DOHH2 (cell line): ENCODE measurements at regions not wholly inside any gene's neighbourhood (a gene's known extent, or its start where the extent isn't known, plus 50 kb on each side); places are given as distances from the start of the nearest gene placed in this dataset.

Experiments
- H3F3A ChIP-seq: fragments of 200-600 bp; sonication (generic), shearing (Covaris generic); 2 replicates; pipeline ENCODE4 v1.6.0; 2016; ENCODE audit warnings: antibody characterized with exemption, mild to moderate bottlenecking; ENCODE audit not compliant: control insufficient read depth, insufficient read depth
- H3K27ac ChIP-seq: fragments of 200-600 bp; sonication (generic); 2 replicates; pipeline ENCODE4 v1.5.1; 2014; ENCODE audit warnings: low read depth, mild to moderate bottlenecking, low read length, moderate library complexity
- H3K27me3 ChIP-seq: fragments of 200-600 bp; sonication (generic); 2 replicates; pipeline ENCODE4 v1.6.1; 2014; ENCODE audit warnings: mild to moderate bottlenecking, low read length, mixed read lengths; ENCODE audit not compliant: control insufficient read depth
- H3K36me3 ChIP-seq: fragments of 200-600 bp; sonication (generic); 2 replicates; pipeline ENCODE4 v1.6.1; 2014; ENCODE audit warnings: mild to moderate bottlenecking, low read length, moderate library complexity, mixed read lengths; ENCODE audit not compliant: control insufficient read depth
- H3K4me1 ChIP-seq: fragments of 200-600 bp; sonication (generic); 2 replicates; pipeline ENCODE4 v1.6.1; 2014; ENCODE audit warnings: mild to moderate bottlenecking, low read length, mixed read lengths; ENCODE audit not compliant: control insufficient read depth
- H3K4me2 ChIP-seq: fragments of 200-600 bp; sonication (generic); 2 replicates; pipeline ENCODE4 v1.6.0; 2014; ENCODE audit warnings: mild to moderate bottlenecking, low read length, moderate library complexity
- H3K4me3 ChIP-seq: fragments of 200-600 bp; sonication (generic); 2 replicates; pipeline ENCODE4 v1.5.1; 2014; ENCODE audit warnings: mild to moderate bottlenecking, low read length, mixed read lengths
- H3K79me2 ChIP-seq: fragments of 200-600 bp; sonication (generic); 2 replicates; pipeline ENCODE4 v1.6.1; 2014; ENCODE audit warnings: mild to moderate bottlenecking, low read length, mixed read lengths; ENCODE audit not compliant: control insufficient read depth
- H3K9me2 ChIP-seq: fragments of 200-600 bp; sonication (generic); replicated peaks from 2 replicates; pipeline ENCODE4 v1.6.1; 2014; ENCODE audit warnings: mild to moderate bottlenecking, low read length, mixed read lengths; ENCODE audit not compliant: control insufficient read depth
- H3K9me3 ChIP-seq: fragments of 200-600 bp; sonication (generic); 2 replicates; pipeline ENCODE4 v1.6.1; 2014; ENCODE audit warnings: antibody characterized with exemption, low read length, mixed read lengths; ENCODE audit not compliant: control insufficient read depth, insufficient read depth
- H4K20me1 ChIP-seq: fragments of 200-600 bp; sonication (generic); 2 replicates; pipeline ENCODE4 v1.6.0; 2014; ENCODE audit warnings: low read depth, mild to moderate bottlenecking, antibody characterized with exemption, low read length, moderate library complexity; ENCODE audit not compliant: control insufficient read depth, insufficient read depth
- CTCF ChIP-seq: fragments of 200-600 bp; sonication (generic); IDR thresholded peaks from one replicate; pipeline ENCODE4 v1.5.1; 2014; ENCODE audit warnings: antibody characterized with exemption, mild to moderate bottlenecking, low read depth, low read length; ENCODE audit not compliant: poor library complexity, severe bottlenecking
- EZH2phosphoT487 ChIP-seq: fragments of 200-600 bp; sonication (generic); IDR thresholded peaks from 2 replicates; pipeline ENCODE4 v1.6.1; 2017; ENCODE audit warnings: borderline replicate concordance, mild to moderate bottlenecking, antibody characterized with exemption, low read length, moderate library complexity, mixed read lengths

GRCh38 chr6:167711211-167711610 lies 115.5 kb upstream of the AFDN start:
- H3K79me2 ChIP-seq: no peaks in the 10 kb centered on the region
- no peaks in the 10 kb centered on the region for H3K36me3 ChIP-seq
- peaks cover 21% of the 10 kb centered on the region for H3K27me3 ChIP-seq
- H3F3A ChIP-seq: no peaks in the 10 kb centered on the region
- H4K20me1 ChIP-seq: no peaks in the 10 kb centered on the region
- H3K27ac ChIP-seq: no peak overlapping the region
- no peaks in the 10 kb centered on the region for H3K9me2 ChIP-seq
- no peaks in the 10 kb centered on the region for H3K9me3 ChIP-seq
- H3K4me3 ChIP-seq: no peak overlapping the region
- no peak for TF ChIP-seq EZH2phosphoT487
- TF ChIP-seq CTCF: no peak
- peaks cover 16% of the 10 kb centered on the region for H3K4me1 ChIP-seq
- no peak overlapping the region for H3K4me2 ChIP-seq

- H3K4me2 ChIP-seq: no peak overlapping the region
- H4K20me1 ChIP-seq: no peaks in the 10 kb centered on the region
- no peaks in the 10 kb centered on the region for H3K9me3 ChIP-seq
- no peaks in the 10 kb centered on the region for H3F3A ChIP-seq
- peaks cover 19% of the 10 kb centered on the region for H3K27me3 ChIP-seq
- peaks cover 11% of the 10 kb centered on the region for H3K4me1 ChIP-seq
- TF ChIP-seq CTCF: no peak
- H3K36me3 ChIP-seq: no peaks in the 10 kb centered on the region
- no peak overlapping the region for H3K27ac ChIP-seq
- H3K4me3 ChIP-seq: no peak overlapping the region
- H3K9me2 ChIP-seq: no peaks in the 10 kb centered on the region
- no peaks in the 10 kb centered on the region for H3K79me2 ChIP-seq
These were observed 114.7 kb upstream of the AFDN start for GRCh38 chr6:167711768-167712730.

- Histone ChIP-seq H3K27me3 (peaks cover 18% of the 10 kb centered on the region), H3K36me3 (no peaks in the 10 kb centered on the region), H3F3A (no peaks in the 10 kb centered on the region), H4K20me1 (no peaks in the 10 kb centered on the region), H3K4me1 (peaks cover 8% of the 10 kb centered on the region; the same call in 1 of the 2 replicates), H3K9me3 (no peaks in the 10 kb centered on the region), H3K79me2 (no peaks in the 10 kb centered on the region), H3K4me2 (no peak overlapping the region), H3K4me3 (no peak overlapping the region), H3K27ac (no peak overlapping the region), H3K9me2 (no peaks in the 10 kb centered on the region)
- no peak for TF ChIP-seq EZH2phosphoT487
- TF ChIP-seq CTCF: no peak
These were observed 113.8 kb upstream of the AFDN start for GRCh38 chr6:167712731-167713475.
